GM18502 (cell line): ENCODE measurements at regions not wholly inside any gene's neighbourhood (a gene's known extent, or its start where the extent isn't known, plus 50 kb on each side); places are given as distances from the start of the nearest gene placed in this dataset.

ENCODE experiments used
- ATAC-seq: cut with Tn5 transposase; IDR thresholded peaks from one replicate; pipeline ENCODE4 v1.9.1; 2021; ENCODE audit warnings: mild to moderate bottlenecking; ENCODE audit not compliant: unreplicated experiment, poor library complexity

DNA sequence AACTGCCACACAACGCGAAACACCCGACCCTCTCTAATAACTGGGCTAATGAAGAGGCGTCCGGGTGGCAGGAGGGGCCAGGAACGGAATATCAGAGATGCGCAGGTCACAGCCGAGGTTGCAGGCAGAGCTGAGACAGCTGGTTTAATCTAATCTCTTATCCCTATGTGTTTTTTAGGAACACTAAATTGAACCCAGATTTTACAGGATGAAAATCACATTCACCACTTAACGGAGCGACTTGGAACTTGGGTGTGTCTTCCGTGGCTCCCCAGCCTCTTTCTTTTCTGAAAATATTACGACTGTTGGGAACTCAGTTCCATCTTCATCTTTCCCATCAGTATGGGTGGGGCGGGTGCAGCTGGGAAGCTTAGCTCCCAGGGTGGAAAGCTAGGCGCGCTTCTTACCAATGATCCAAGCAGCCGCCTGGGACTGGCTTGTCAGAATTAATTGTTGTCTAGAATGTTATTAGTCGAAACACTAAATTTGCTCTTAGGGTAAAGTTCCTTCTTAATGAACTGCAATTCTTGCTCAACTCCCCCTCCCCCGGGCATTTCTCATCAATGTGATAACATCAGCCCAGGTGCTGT lies 92.5 kb downstream of the IRX2 start:
- no peak for ATAC-seq

DNA sequence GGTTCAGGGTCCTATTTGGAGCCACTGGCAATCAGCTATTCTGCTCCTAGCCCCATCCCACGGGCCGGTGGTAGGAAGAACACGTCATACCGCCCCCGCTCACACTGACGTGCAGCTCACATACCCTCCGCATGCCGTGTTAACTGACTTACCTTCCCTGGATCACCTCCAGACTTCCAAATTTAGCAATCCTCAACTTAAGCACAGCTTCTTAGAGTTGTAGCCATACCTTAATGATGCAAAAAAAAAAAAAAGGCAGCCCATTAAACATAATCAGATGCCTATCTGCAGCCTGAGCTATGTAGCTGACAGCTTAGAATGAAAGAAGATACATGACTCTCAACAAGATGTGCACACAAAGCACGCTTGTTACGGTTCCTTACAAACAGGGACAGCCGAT lies 93.0 kb downstream of the IRX2 start:
- no peak for ATAC-seq

DNA sequence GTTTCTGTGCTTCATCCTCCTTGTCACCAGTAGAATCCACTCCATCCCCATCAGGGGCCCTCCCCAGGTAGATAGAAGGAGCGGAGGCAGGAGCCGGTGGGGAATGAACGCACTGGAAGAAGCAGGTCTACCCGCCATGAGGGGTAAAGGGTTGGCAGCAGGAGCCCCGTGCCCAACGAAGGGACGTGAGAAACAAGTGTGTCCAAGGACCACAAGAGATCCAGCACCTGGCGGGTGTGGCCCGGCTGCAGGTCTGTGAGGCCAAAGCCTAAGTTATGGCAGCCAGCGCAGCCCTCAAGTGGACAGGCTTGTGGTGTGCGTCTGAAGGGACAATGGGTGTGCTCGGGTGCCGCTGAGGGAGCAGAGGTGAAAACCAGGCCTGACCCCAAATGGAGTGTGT lies 94.3 kb downstream of the IRX2 start:
- no peak for ATAC-seq

DNA sequence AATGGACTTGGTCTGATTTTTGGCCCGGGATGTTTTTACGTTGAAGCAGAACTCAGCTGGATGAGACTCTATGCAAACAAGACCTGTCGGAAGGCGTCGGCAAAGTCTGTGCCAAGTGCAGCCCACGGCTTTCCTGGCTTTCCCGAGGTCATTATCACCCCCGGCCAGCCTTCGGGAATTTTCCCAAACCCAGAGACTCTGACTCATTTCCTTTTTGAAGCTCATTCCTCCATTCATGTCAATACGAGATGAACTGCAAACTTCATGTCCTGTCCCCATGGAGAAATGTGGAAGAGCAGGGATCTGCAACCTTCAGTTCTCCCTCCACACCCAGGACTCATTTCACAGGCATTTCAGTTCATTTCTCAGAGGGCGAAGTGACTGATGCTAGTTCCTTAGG lies 95.3 kb downstream of the IRX2 start:
- no peak for ATAC-seq

DNA sequence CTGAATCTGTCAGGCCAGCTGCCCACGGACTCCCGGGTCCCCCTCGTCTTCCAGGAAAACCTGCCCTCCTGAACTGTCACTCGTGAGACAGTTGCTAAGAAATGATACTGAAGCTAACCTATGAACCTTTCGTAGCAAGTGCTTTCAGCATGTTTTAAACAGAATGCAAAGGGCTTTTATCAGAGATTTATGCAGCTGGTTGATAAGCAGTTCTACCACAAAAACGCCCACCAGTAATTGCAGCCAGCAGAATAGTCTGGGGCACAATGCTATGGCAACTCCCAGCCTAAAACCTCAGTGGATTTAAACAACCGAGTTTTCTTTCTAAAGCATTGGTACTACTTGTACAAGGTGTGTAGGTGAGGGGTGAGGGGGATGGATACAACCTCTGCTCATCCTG lies 97.5 kb downstream of the IRX2 start:
- no peak for ATAC-seq

DNA sequence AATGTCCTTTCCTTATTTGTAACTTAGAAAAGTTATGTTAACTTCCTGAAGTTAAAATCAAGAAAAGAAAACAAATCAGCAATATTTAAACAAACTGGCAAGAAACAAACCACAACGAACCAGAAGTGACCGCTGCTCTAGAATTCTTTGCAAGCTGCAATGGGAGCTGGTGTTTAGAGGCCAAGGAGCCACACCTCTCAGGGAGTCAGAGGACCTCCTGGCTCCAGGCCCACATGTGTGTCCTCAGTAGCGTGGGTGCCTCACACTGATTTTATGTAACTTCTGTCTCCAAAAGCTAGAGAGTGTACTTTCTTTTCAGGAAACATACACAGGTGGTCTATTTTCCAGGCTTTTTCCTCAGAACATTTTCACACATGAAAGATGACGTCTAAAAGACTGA lies 100.4 kb downstream of the IRX2 start:
- ATAC-seq, result no peak

DNA sequence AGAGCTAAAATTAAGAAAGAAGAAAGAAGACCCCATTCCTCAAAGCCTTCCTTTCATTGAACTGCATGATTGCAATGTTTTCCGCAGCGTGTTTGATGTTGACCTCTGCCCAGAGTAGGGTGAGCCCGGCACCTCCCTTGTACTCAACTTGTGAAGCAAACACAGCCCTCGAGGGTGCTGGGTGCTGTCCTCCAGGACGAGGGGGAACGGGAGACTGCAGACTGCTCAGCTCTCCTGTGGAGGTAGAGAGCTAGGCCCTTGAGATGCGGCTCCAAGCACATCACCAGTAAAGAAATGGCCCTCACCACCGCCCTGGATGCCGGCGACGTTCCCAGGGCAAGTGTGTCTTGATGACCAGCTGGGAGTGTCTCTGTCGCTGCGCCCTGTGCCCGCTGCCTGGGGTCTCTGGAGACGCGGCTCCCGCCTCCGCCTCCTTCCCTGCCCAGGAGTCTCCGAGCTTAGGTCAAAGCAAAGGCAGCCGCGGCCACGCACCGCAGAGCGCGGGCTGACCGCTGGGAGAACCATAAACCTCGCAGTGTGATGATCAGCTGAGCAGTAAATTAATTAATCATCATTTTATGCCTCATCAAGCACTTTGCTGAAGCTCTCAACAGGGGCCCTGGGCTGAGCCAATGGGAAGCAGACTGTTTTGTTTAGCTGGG lies 108.7 kb downstream of the IRX2 start:
- no peak for ATAC-seq

DNA sequence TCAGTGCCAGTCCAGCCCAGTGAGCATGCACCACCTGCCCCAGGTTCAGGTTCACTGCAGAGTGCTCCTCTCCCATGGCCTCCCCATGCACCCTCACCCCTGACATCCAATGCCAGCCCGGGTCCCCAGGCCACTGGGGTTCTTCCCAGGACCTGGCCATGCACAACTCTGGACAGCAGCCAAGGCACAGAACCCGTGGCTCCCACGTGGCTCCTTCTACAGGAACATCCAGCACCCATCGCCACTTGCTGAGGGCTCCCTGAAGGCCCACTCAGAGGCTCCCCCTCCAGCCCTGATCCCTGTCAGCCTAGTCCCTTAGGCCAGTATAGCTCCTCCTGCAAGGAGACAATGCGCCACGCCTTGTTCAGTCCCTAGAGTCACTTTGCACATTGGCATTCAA lies 110.8 kb downstream of the IRX2 start:
- ATAC-seq, result no peak

DNA sequence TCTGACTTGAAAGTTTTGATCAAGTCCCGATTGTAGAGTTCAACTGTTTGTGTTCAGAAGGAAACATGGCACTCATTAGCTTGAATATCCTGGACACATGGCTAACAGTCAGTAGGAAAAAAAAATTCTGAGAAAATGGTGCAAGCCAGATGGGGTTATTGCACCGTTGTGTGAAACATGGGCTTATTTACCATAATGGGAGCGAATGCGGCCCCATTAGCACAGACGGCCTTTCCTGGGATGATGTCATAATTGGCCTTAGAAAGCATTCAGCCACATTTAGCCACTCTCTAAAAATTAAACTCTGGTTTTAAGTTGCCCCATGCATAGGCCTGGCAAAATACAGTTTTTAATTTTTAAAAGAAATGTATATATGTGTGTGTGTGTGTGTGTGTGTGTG lies 112.1 kb downstream of the IRX2 start:
- ATAC-seq, result no peak

DNA sequence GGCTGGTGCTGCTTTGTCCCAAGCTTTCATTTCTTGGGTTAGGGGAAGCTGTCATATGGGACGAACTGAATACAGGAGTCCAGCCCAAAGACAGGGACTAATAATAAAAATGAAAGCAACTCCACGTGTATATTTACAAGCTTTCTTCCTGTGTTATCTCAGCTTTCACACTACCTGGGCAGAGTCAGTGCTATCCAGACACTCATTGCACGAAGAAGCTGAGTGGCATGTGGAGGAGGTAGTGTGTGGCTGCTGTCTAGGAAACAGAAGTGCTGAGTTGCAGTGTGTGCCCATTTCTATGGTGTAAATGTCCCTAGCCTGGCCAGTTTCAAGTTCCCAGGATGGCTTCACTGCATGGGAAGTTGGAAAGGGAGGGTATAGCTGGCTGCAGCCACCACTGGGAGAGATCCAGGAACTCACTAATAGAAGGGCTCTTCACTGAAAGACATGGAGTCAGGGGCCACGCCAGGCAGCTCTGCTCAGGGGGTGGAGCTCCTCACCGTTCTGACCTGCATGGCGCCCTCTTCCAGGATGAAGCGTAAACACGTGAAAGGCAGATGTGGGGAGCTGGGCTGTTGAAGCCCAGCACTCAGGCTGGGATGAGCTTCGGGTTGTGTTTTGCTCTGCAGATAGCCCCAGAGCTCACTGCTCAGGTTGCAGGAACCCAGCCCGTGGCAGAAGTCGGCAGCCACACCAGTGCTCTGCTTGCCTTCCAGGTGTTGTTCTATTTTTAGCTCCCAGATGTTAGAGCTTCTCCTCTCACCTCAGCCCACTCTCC lies 116.9 kb downstream of the IRX2 start:
- no peak for ATAC-seq

DNA sequence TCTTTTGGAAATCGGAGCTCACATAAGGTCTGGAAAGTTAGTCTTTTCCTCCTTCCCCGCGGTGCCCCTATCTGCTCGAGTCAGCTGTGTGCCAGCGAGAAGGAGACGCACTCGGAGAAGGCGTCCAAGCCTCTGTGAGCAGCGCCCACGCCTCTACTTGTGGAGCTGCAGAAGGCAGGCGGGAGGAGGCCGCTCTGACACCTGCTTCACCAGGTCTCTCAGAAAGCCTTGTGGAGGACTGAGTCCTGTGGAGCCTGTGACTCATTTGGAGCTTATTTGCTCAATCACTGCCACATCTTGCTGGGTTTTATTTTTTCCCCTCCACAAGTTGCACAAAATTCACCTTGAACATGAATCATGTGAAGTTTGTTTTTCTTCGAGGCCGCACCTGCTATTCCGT lies 117.5 kb downstream of the IRX2 start:
- no peak for ATAC-seq

DNA sequence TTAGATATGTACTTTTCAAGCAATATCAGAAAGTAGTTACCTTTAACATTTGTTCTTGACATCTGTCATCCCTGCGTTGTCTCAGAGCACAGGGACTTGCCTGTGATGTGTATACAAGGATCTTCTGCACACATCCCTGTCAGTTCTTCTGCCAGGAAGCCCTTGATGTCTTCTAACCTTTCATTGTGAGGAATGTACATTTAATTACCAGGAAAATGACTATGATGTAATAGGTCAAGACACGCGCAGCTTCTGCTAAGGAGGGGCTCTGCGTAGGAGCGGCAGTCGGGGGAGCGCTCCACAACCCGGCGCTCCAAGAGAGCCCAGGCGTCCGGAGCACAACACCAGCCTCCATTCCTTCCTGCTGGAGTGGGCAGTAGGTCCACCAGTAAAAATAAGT lies 119.7 kb downstream of the IRX2 start:
- no peak for ATAC-seq

DNA sequence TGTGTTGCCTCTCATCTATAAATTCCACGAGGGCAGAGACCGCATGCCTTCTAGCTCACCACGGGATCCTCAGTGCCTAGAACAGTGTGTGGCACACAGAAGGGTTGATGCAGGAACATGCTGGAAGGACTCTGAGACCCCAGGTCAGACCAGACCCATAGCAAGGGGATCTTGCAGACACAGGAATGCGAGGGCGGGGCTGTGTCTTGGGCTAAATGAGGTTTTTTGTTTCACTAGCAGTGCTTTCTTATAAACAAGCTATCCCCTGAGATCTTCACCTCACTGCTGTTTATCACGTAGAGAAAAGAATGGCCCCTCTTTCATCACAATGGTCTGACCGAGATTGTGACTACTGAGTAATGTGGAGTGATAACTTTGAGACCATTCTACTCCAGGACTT lies 122.4 kb downstream of the IRX2 start:
- no peak for ATAC-seq

DNA sequence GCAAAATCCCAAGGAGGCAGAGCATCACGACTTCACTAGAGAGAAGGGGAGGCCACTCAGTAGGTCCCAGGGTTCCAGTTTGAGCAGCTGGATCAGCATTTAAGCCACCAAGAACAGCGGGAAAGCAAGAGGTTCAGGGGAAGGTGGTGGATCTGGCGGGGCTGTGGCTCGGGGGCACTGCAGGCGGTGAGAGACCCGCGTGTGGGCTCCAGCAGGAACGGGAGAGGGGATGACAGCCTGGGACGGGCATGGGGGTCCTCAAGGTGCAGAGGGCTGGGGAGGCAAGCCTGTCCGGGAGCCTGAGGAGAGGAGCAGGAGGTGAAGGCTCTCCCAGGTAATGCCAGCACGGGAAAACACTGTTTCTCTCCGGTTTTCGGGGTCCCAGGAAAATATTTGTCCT lies 123.6 kb downstream of the IRX2 start:
- ATAC-seq, result no peak

DNA sequence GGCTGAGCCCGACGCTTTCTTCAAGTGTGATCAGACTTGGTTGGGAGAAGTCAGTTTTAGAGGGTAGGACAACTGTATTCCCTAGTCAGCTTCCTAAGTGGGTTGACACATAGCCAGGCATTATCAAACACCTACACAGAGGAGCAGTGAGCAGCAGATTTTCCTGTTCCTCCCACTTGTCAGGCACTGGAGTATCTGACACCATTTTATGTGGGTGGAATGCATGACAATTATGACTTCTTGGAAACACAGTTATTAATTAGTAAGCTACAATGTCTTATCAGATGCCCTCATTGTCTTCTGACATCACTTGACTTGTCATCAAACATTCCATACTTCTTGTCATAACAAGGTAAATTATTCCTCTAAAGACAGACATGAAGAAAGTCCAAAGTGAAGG lies 124.9 kb downstream of the IRX2 start:
- ATAC-seq, result no peak

DNA sequence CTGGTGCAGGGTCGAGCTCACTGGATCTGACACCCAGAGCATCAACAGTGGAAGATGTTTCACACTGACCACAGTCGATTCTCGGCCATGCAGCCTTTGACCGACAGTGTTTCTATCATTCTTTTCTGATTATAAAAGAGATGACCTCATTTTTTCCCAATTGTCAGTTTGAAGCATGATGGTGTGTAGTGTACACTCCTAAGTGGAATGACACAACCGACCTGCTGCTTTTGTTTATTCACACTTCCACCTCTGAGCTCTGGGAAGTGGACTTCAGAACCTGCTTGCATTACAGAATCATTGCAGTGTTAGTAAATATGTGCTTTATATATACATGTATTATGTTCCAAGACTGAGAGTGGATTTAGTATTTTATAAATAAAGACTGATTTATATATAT lies 128.6 kb downstream of the IRX2 start:
- no peak for ATAC-seq

DNA sequence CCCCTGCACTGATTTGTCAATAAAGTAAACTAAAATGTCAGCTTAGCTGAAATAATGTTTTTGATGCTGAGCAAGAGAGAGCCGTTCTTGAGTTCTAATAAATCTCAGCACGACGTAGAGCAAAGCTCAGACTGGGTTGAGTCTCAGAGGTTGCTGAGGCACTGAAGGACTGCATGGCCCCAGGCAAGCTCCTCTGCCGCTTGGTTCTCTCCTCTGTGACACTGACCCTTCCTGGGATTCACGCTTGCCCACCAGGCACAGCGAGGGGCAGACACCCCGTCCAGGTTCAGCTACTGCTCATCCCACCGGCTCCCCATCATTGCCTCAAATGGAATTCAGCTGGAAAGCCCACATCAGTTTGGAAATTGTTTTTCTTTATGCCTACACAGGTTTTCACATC lies 129.8 kb downstream of the IRX2 start:
- ATAC-seq, result no peak

DNA sequence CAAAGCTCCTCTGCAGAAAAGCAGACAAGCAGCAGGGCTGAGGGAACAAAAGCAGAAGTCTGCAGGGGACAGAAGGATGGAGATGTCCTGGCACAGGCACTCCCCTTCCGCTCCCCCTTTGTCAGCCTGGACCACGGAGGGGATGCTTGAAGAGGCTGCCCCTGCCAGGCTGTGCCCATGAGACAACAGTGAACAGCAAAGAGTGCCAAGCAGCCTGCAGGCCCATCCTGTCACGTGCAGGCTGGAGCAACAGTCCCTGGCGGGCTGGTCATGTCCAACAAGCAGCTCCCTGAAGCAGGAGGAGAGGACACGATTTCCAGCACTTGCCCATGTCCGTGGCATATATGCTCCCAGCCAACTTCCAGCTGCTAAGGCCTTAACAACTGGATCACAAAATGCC lies 132.3 kb downstream of the IRX2 start:
- ATAC-seq, result no peak

DNA sequence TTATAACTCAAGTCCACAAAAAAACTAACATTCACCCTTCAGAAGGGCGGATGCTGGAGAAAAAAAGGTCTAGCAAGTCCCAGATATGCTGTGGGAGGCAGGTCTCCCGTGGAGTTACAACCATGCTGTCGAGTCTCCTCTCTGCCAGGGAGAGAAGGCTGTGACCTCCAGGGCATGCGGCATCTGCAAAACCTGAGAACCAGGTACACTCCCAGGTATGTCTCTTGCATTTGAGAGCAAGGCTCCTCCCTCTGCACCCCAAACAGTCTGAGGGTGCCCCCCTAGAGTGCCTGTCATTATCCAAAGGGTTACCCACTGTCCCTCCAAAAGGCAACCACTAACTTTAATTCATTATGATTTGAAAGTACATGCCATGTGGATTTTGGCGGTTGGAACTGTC lies 134.0 kb downstream of the IRX2 start:
- ATAC-seq, result no peak

DNA sequence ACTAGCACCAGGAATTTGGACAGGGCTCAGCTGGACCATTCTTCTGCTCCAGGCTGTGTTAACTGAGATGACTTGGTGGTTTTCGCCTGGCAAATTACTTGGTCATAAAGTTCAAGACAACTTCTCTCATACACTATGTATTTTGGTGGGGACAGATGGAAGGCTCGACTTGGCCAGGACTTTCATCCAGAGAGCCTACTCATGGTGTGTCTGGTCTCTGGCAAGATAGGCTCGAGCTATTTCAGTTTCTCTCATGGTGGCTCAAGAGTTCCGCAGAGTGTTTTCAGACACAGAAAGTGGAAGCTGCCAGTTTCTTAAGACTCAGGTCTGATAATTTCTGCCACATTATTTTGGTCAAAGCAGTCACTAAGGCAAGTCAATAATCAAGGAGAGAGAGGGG lies 135.6 kb downstream of the IRX2 start:
- no peak for ATAC-seq

DNA sequence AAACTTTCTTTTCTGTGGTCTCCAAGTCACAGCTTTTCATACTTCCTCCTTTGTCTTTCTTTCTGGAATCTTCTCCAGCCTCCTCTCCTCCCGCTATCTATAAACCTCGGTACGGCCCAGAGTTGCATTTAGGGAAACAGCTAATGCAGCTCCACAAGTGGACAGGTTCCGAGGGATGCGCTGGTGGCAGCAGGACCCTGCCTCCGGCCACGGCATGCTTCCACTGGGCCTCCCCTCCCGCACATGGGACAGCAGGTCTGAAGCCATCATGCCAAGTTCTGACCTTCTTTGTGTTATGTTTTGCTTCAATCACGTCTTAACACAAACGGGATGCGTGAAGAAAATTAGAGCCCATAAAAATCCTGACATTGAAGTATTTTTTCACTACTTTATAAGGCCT lies 136.9 kb downstream of the IRX2 start:
- ATAC-seq, result no peak

DNA sequence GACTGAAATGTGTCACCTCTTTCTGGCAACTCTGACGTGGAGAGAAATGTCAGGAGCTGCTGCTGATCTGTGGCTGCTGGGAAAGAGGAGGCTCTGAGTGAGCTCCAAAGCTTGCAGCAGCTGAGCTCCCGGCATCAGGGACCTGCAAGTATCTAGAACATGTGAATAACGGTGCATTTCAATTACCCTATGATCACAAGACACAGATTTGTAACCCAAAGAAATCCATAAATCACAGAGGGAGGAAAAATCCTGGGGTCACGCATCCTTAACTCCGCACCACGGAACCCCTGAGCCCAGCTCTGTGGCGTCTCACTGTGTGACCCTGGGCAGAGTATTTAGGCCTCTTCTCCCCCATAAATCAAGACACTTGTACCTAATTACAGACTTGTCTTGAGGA lies 139.8 kb downstream of the IRX2 start:
- ATAC-seq, result no peak
